ENCODE measurements at regions not wholly inside any gene's neighbourhood (a gene's known extent, or its start where the extent isn't known, plus 50 kb on each side); places are given as distances from the start of the nearest gene placed in this dataset.

DNA sequence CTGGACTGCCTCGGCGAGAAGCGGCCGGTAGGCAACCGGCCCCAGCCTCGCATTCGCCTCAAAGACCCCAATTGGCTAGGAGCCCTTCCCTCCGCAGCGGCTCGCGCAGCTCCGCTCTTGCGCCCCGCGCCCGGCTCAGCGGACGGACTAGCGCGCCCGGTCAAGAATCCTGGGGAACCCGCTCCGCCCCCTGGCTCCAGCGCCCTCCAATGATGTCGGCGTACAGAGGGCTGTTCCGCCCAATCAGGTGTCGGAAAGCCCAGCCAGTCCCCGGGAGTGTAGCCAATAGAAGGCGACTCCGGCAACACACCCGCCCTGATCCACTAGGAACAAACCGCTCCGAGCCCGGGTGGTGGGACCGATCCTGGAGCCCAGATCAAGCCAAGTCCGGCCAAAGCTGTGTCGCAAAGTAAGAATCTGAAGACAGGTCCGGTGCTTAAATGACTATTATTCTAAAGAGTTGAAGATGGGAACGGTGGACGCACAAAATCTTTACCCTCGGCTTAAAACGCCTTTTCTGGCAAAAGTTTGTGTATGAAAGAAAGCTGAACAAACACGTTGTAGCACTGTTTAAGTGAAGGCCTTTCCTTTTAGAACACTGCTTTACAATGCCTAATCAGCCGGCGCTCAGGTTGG is 132.2 kb downstream of the OGFRL1 start:
- Histone ChIP-seq H3K27ac (peak overlapping the region; percentile 95 to 99), H3K4me3 (peak overlapping the region; percentile 84 to 94 (median 88)), H3K36me3 (no peaks in the 10 kb centered on the region), H3K9me3 (no peaks in the 10 kb centered on the region), H3K27me3 (no peaks in the 10 kb centered on the region), H3K4me1 (no peaks in the 10 kb centered on the region)
- peak; percentile 91 to 98 (median 97) for TF ChIP-seq POLR2AphosphoS5 (IDR thresholded peaks at IDR 0.05)
- TF ChIP-seq, protein P1, sequence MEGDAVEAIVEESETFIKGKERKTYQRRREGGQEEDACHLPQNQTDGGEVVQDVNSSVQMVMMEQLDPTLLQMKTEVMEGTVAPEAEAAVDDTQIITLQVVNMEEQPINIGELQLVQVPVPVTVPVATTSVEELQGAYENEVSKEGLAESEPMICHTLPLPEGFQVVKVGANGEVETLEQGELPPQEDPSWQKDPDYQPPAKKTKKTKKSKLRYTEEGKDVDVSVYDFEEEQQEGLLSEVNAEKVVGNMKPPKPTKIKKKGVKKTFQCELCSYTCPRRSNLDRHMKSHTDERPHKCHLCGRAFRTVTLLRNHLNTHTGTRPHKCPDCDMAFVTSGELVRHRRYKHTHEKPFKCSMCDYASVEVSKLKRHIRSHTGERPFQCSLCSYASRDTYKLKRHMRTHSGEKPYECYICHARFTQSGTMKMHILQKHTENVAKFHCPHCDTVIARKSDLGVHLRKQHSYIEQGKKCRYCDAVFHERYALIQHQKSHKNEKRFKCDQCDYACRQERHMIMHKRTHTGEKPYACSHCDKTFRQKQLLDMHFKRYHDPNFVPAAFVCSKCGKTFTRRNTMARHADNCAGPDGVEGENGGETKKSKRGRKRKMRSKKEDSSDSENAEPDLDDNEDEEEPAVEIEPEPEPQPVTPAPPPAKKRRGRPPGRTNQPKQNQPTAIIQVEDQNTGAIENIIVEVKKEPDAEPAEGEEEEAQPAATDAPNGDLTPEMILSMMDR (IDR thresholded peaks at IDR 0.05): no peak
- TF ChIP-seq POLR2A (IDR thresholded peaks at IDR 0.05): peak; percentile 95
- peak; percentile 97 for DNase-seq (ENCODE audit: low spot score in 2 of 2)
- intact Hi-C loops (cut with DNase I; ENCODE audit: low total_unique reads): no loop called here

DNA sequence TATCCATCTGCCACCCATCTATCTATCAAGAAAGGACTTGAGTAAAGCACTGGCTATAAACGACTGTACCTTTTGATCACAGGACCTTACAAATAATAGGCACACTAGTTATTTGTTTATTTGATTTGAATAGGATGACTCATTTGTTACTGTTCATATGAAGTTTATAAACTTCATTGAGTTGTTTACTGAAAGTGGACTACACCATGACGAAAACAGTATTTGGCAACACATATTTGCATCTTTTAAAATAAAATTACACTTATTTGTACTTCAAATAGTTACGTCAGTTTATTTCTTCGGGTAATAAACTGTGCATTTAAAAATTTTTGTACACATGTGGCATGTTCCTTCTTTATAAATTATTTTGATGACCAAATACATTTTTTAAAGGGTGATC is 133.0 kb downstream of the OGFRL1 start:
- no peak for DNase-seq (ENCODE audit: low spot score in 2 of 2)
- intact Hi-C loops (cut with DNase I; ENCODE audit: low total_unique reads): no loop called here
- Histone ChIP-seq H3K27me3 (no peaks in the 10 kb centered on the region), H3K4me3 (peak overlapping the region in 1 of 3 donors; percentile 94), H3K9me3 (no peaks in the 10 kb centered on the region), H3K36me3 (no peaks in the 10 kb centered on the region), H3K4me1 (no peaks in the 10 kb centered on the region), H3K27ac (peak overlapping the region; percentile 95 to 99)
- TF ChIP-seq POLR2AphosphoS5 (IDR thresholded peaks at IDR 0.05) (no peak), POLR2A (IDR thresholded peaks at IDR 0.05) (no peak)
- TF ChIP-seq, protein P1 (IDR thresholded peaks at IDR 0.05): no peak

DNA sequence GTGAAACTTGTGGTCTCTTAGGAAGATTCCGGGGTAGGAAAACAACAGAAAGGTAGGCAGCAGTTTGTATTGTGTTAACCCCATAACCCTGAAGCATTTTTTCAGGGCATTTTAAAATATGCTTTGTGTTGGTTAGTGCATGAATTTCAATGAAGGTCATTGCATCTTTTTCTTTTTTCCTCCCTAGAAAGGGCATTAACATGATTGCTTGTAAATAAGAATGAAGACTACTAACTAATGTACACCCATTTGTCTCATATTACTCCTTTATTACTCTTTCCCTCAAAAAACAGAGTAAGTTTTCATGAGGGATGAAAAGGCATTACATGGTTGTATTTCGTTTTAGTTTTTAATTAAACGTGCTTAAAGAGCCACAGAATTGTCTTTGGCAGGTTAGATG is 141.4 kb downstream of the OGFRL1 start:
- H3K27me3 ChIP-seq: no peaks in the 10 kb centered on the region
- DNase-seq (ENCODE audit: low spot score in 2 of 2): no peak
- H3K9me3 ChIP-seq: no peaks in the 10 kb centered on the region
- no peak for TF ChIP-seq POLR2A (IDR thresholded peaks at IDR 0.05)
- H3K36me3 ChIP-seq: no peaks in the 10 kb centered on the region
- H3K4me1 ChIP-seq: no peaks in the 10 kb centered on the region
- H3K27ac ChIP-seq: no peak overlapping the region
- intact Hi-C loops (cut with DNase I; ENCODE audit: low total_unique reads): no loop called here
- no peak overlapping the region for H3K4me3 ChIP-seq

DNA sequence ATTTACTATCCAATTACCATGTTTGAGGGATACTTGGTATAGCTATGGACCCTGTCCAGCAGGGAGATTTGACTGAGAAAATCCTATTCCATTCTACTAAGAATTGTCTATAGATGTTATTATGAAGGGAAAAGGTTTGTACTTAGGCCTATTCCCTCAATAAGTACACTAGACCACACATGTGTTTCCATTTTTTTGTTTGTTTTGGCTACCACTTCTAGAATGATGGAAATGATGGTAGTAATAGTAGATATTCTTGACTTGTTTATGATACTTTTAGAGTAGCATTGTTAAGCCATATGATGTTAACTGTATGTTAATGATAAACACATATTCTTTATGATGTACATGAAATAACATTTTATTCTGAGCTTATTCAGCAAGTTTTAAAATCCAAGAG is 144.8 kb downstream of the OGFRL1 start:
- H3K27ac ChIP-seq: no peak overlapping the region
- DNase-seq (ENCODE audit: low spot score in 2 of 2): no peak
- no peaks in the 10 kb centered on the region for H3K27me3 ChIP-seq
- no peaks in the 10 kb centered on the region for H3K4me1 ChIP-seq
- no peak for TF ChIP-seq POLR2A (IDR thresholded peaks at IDR 0.05)
- TF ChIP-seq, protein P1 (IDR thresholded peaks at IDR 0.05): no peak
- TF ChIP-seq POLR2AphosphoS5 (IDR thresholded peaks at IDR 0.05): no peak
- intact Hi-C loops (cut with DNase I; ENCODE audit: low total_unique reads): no loop called here
- no peaks in the 10 kb centered on the region for H3K9me3 ChIP-seq
- no peak overlapping the region for H3K4me3 ChIP-seq
- no peaks in the 10 kb centered on the region for H3K36me3 ChIP-seq

DNA sequence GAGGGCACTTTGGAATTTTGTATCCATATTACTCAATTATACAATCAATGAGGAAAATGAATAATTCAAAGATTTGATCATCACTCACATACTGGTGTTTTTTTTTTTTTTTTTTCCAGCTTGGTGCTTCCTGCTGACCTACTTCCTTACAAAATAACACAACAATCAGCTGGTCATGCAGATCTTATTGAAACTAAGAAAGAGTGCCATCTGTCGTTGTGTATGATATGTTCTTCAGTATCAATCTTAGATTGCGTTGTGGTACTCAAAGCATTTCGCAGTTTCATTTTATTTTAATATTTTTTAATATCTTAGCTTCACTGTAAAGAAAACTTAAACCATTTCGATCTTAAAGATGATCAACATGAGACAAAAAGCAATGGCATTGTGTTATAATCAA is 155.6 kb downstream of the OGFRL1 start:
- Histone ChIP-seq H3K27me3 (no peaks in the 10 kb centered on the region), H3K27ac (no peak overlapping the region), H3K4me1 (no peaks in the 10 kb centered on the region), H3K9me3 (peaks cover 0 to 4% of the 10 kb centered on the region in 2 donors), H3K4me3 (no peak overlapping the region), H3K36me3 (no peaks in the 10 kb centered on the region)
- TF ChIP-seq, protein P1 (IDR thresholded peaks at IDR 0.05): no peak
- TF ChIP-seq POLR2AphosphoS5 (IDR thresholded peaks at IDR 0.05) (no peak), POLR2A (IDR thresholded peaks at IDR 0.05) (no peak)
- intact Hi-C loops (cut with DNase I; ENCODE audit: low total_unique reads): no loop called here
- DNase-seq (ENCODE audit: low spot score in 2 of 2): no peak

Measured in breast epithelium (tissue), 4 donors.